GM19372 (cell line): ENCODE measurements at regions not wholly inside any gene's neighbourhood (a gene's known extent, or its start where the extent isn't known, plus 50 kb on each side); places are given as distances from the start of the nearest gene placed in this dataset.

Experiments
- ATAC-seq: cut with Tn5 transposase; IDR thresholded peaks from one replicate; pipeline ENCODE4 v1.9.1; 2021; ENCODE audit warnings: mild to moderate bottlenecking, low read depth, moderate library complexity; ENCODE audit not compliant: unreplicated experiment

DNA sequence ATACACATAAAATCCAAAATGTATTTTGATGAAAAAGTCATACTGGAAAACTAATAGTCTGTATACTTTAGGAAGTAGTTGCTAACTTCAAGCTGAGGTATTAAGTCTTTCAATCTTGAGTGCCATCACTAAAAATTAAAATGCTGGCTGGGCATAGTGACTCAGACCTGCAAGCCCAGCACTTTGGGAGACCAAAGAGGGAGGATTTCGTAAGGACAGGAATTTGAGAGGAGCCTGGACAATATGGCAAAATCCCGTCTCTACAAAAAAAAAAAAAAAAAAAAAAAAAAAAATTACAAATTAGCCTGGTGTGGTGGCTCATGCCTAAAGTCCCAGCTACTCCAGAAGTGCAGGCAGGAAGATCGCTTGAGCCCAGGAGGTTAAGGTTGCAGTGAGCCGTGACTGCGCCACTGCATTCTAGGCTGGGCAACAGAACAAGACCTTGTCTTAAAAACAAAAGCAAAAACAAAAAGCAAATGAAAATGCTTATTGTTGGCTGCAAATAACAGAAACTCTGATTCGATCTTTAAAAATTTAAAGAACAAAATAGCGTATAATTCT is 1994.2 kb upstream of the PCDH20 start:
- no peak for ATAC-seq

GRCh38 chr13:63408331-63409189 is 1992.9 kb upstream of the PCDH20 start:
- no peak for ATAC-seq

GRCh38 chr13:63403733-63404132 is 1988.1 kb upstream of the PCDH20 start:
- no peak for ATAC-seq

GRCh38 chr13:63396746-63397145 is 1981.1 kb upstream of the PCDH20 start:
- no peak for ATAC-seq

- no peak for ATAC-seq
Observed at GRCh38 chr13:63393112-63393511, 1977.5 kb upstream of the PCDH20 start.

GRCh38 chr13:63389756-63390155 is 1974.1 kb upstream of the PCDH20 start:
- no peak for ATAC-seq

- ATAC-seq, result no peak
Observed at GRCh38 chr13:63381078-63381859, 1965.6 kb upstream of the PCDH20 start.

DNA sequence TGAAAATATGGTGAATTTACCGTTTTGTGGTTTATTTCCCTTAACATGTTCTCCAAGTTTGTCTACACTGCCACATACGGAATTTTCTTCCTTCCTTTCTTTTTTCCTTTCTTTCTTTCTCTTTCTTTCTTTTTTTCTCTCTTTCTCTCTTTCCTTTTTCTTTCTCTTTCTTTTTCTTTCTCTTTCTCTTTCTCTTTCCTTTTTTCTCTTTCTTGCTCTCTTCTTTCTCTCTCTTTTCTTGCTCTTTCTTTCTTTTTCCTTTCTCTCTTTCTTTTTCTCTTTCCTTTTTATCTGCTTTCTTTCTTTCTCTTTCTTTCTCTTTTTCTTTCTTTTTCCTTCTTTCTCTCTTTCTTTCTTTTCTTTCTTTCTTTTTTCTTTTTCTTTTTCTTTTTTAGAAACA is 1962.3 kb upstream of the PCDH20 start:
- ATAC-seq, result no peak

DNA sequence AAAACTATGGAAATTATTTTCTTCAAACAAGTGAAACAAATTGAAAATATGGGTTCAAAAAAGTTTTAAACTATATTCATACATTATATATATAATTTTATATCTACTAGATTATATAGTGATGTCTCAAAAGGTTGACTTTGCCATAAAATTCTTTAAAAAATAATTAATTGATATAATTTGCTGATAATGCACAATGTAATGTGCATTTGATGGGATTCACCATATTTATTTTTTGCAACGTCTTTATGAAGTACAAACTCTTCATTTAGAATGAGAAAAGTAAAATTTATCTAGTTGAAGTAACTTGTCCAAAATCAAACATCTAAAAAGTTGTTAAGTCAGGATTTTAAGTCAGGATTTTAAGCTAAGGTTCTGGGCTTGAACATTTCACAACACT is 1954.5 kb upstream of the PCDH20 start:
- no peak for ATAC-seq

- ATAC-seq, result no peak
Observed at GRCh38 chr13:63367522-63368198, 1952.0 kb upstream of the PCDH20 start.

GRCh38 chr13:63364159-63364558 is 1948.5 kb upstream of the PCDH20 start:
- ATAC-seq, result no peak

GRCh38 chr13:63351533-63351932 is 1935.9 kb upstream of the PCDH20 start:
- no peak for ATAC-seq

- no peak for ATAC-seq
Observed at GRCh38 chr13:63351081-63351480, 1935.4 kb upstream of the PCDH20 start.

GRCh38 chr13:63345835-63346234 is 1930.2 kb upstream of the PCDH20 start:
- ATAC-seq, result no peak

DNA sequence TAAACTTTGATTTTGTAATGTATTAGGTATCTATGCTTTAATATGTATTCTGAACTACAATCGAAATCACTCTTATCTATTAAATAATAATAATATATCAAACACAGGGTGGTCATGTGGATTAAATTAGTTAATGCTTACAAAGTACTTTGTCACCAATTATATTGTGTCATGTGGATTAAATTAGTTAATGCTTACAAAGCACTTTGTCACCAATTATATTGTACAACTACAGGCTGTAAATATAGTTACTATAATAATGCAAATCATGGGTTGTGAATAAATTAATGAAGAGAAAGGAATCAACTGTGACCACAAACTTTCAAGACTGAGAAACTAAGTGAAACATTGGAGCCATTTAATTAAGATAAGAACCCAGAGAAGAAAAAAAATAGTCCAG is 1929.1 kb upstream of the PCDH20 start:
- ATAC-seq, result no peak

- ATAC-seq, result no peak
Observed at GRCh38 chr13:63337921-63338320, 1922.3 kb upstream of the PCDH20 start.

GRCh38 chr13:63337041-63337440 is 1921.4 kb upstream of the PCDH20 start:
- no peak for ATAC-seq

DNA sequence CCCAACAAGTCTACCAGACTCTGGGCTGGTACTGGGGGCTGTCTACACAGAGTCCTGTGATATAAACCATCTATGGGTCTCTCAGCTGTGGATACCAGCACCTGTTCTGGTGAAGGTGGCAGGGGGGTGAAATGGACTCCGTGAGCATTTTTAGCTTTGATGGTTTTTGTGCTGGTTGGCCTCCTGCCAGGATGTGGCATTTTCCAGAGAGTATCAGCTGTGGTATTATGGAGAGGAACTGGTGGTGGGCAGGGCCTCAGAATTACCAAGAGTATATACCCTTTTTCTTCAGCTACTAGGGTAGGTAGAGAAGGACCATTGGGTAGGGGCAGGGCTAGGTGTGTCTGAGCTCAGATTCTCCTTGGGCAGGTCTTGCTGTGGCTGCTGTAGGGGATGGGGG is 1920.9 kb upstream of the PCDH20 start:
- no peak for ATAC-seq

- no peak for ATAC-seq
Observed at GRCh38 chr13:63327584-63327983, 1911.9 kb upstream of the PCDH20 start.

DNA sequence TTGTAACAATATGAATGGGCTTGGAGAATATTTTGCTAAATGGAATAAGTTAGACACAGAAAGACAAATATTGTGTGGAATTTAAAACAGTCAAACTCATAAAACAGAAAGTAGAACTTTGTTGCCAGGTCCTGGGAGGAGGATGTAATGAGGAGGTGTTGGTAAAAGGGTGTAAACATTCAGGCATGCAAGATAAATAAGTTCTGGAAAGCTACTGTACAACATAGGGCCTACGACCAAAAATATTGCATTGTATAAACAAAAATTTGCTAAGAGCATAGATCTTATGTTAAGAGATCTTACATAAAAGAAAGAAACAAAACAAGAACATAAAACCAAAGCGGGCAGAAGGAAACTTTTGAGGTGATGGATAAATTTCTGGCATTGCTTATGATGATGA is 1907.8 kb upstream of the PCDH20 start:
- no peak for ATAC-seq

DNA sequence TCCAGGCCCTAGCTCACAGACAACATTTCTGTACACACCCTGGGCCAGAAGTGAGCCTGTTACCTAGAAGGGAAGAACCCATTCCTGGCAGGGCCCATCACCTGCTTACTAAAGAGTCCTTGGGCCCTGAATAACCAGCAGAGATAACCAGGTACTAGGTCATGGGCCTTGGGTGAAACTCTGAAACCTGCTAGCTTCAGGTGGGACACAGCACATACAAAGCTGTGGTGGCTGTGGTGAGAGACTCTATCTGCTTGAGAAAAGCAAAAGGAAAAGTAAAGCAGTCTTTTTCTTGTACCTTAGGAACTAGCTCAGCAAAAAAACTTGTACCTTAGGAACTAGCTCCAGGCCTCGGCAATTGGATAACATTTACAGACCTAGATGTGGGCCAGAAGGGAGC is 1895.9 kb upstream of the PCDH20 start:
- no peak for ATAC-seq
